ENCODE measurements at regions not wholly inside any gene's neighbourhood (a gene's known extent, or its start where the extent isn't known, plus 50 kb on each side); places are given as distances from the start of the nearest gene placed in this dataset.

- Histone ChIP-seq H3K14ac (ENCODE audit: insufficient read depth, low read length) (no peak overlapping the region), H3K23ac (ENCODE audit: insufficient read length, low read depth, low read length) (no peak overlapping the region), H2AFZ (ENCODE audit: low read length) (no peak overlapping the region), H2BK12ac (ENCODE audit: insufficient read length, low read depth, low read length) (no peak overlapping the region), H3K4me2 (ENCODE audit: insufficient read depth, insufficient read length, low read length) (no peak overlapping the region), H3K18ac (ENCODE audit: insufficient read length, low read depth, low read length) (no peak overlapping the region), H2BK5ac (ENCODE audit: insufficient read length, low read length) (no peak overlapping the region), H2BK15ac (ENCODE audit: low read depth, low read length) (no peak overlapping the region), H3K56ac (ENCODE audit: insufficient read length, low read depth, low read length) (no peak overlapping the region), H3K79me1 (ENCODE audit: insufficient read depth, low read depth, low read length, poor library complexity, severe bottlenecking) (no peaks in the 10 kb centered on the region), H3K79me2 (ENCODE audit: insufficient read depth, low read length) (no peaks in the 10 kb centered on the region), H3K9me3 (ENCODE audit: control insufficient read depth, low read depth, low read length) (no peaks in the 10 kb centered on the region), H3K4me1 (ENCODE audit: insufficient read depth, low read length) (no peaks in the 10 kb centered on the region), H3K27ac (ENCODE audit: insufficient read length, low read depth, low read length) (no peak overlapping the region), H3K23me2 (ENCODE audit: insufficient read length, low read depth, low read length, poor library complexity, severe bottlenecking) (no peaks in the 10 kb centered on the region), H3K27me3 (ENCODE audit: insufficient read depth, low read length) (no peaks in the 10 kb centered on the region), H4K5ac (ENCODE audit: insufficient read length, low read depth, low read length) (no peak overlapping the region), H3T11ph (ENCODE audit: low read length) (no peak overlapping the region), H4K91ac (ENCODE audit: insufficient read length, low read depth, low read length) (no peak overlapping the region), H2BK20ac (ENCODE audit: low read depth, low read length, poor library complexity, severe bottlenecking) (no peak overlapping the region), H3K9ac (ENCODE audit: extremely low read depth, insufficient read length, low read length) (no peak overlapping the region), H2BK120ac (ENCODE audit: low read depth, low read length, poor library complexity, severe bottlenecking) (no peak overlapping the region), H4K20me1 (ENCODE audit: control insufficient read depth, insufficient read depth, insufficient read length) (no peaks in the 10 kb centered on the region), H3K4ac (ENCODE audit: low read depth, low read length) (no peak overlapping the region), H4K8ac (replicated peaks; ENCODE audit: insufficient read length, low read depth, low read length) (no peak overlapping the region), H2AK5ac (ENCODE audit: insufficient read length, low read length) (no peak overlapping the region)
- no peak for DNase-seq
- Mint-ChIP-seq H3K36me3 (ENCODE audit: insufficient read depth in 1 of 3, low read depth in 3 of 3) (peaks cover 6 to 33% (median 14%) of the 10 kb centered on the region in 3 experiments), H3K27ac (no peak overlapping the region), H3K9me3 (peaks cover 15 to 16% of the 10 kb centered on the region in 2 experiments; a peak in 4 of 5 replicates), H3K4me1 (peaks cover 0 to 7% of the 10 kb centered on the region in 2 experiments; a peak in 1 of 4 replicates), H3K4me3 (no peak overlapping the region), H3K27me3 (ENCODE audit: low read depth) (no peaks in the 10 kb centered on the region; the same call in 1 of the 2 replicates)
- no peak for TF ChIP-seq CTCF (conservative IDR thresholded peaks at IDR 0.05)
- WGBS (ENCODE audit: extremely low coverage, insufficient read length, low lambda C conversion rate): no CpG with 5 or more reads among the region's 1 CpG
Observed at GRCh38 chr3:163943664-163944063, 1134.6 kb downstream of the SI start.
